Fibroblast of villous mesenchyme (primary cell): ENCODE measurements at regions not wholly inside any gene's neighbourhood (a gene's known extent, or its start where the extent isn't known, plus 50 kb on each side); places are given as distances from the start of the nearest gene placed in this dataset.

Experiments used
- DNase-seq: peaks from one replicate; pipeline ENCODE4 v3.0.0-alpha.2; 2010; ENCODE audit warnings: low read depth
- H3K4me3 ChIP-seq: 2 replicates; pipeline ENCODE4 v1.5.1; 2011; ENCODE audit warnings: low read depth, mild to moderate bottlenecking, low read length
- TF ChIP-seq, protein P1 (sequence below): IDR thresholded peaks from 2 replicates; pipeline ENCODE4 v1.5.1; 2012; ENCODE audit warnings: low read depth, mild to moderate bottlenecking, low read length; ENCODE audit not compliant: insufficient read depth

DNA sequence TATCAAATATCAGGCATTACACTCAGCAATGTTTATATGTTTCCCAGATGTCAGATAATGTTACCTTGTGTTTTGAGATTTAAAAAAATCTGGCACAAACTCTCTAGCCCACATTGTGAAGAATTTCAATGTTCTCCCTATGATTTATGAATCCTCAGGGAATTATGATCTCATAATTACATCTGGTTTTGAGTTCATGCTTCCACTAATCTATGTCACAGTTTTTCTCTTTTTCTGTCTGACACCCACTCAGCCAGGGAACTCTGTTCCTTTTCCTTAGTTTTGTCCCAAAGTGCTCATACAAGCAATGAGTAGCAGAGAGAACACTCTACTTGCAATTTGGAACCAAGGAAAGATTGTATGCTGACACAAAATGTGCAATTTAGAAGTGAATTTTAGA, 212.1 kb upstream of the POF1B start:
- no peak overlapping the region for H3K4me3 ChIP-seq
- DNase-seq = no peak
- TF ChIP-seq, protein P1, sequence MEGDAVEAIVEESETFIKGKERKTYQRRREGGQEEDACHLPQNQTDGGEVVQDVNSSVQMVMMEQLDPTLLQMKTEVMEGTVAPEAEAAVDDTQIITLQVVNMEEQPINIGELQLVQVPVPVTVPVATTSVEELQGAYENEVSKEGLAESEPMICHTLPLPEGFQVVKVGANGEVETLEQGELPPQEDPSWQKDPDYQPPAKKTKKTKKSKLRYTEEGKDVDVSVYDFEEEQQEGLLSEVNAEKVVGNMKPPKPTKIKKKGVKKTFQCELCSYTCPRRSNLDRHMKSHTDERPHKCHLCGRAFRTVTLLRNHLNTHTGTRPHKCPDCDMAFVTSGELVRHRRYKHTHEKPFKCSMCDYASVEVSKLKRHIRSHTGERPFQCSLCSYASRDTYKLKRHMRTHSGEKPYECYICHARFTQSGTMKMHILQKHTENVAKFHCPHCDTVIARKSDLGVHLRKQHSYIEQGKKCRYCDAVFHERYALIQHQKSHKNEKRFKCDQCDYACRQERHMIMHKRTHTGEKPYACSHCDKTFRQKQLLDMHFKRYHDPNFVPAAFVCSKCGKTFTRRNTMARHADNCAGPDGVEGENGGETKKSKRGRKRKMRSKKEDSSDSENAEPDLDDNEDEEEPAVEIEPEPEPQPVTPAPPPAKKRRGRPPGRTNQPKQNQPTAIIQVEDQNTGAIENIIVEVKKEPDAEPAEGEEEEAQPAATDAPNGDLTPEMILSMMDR = no peak

DNA sequence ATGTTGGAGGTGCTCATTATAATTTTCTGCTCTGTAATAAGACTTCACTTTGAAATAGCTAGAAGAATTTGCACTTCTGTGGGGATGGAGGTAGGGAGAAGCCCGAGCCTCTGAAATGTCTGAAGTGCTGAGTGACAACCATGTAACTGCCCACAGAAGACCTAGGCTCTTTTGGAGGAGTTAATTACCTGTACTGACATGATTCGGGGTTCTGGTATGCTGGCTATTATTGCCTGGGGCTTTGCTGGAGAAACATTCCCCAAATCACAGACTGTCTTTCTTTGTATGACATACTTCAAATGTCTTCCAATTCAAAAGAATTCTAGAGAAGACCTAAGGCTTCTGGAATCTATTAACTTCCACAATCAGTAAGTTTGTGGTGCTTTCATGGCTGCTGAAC, 211.2 kb upstream of the POF1B start:
- TF ChIP-seq, protein P1 = no peak
- H3K4me3 ChIP-seq = no peak overlapping the region

DNA sequence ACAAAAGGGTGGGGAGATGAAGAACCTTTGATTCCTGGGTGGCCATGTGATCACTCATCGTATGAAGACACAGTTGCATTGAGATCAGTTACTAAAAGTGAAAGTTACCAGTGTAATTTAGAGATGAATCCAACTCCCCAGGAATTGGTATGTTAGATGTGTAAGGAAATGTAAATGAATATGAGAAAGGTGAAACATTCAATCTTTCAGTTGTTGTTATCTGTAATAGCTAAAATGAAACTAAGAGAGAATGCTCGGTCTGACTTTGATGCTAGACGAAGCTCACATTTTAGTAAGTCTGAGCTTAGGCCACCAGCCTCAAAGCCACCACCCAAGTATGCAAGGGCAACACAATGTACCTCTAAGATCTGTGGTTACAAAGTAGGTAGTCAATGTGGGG, 194.3 kb upstream of the POF1B start:
- H3K4me3 ChIP-seq = no peak overlapping the region
- no peak for DNase-seq

More for the DNA sequence above, 211.2 kb upstream of the POF1B start:
- DNase-seq = no peak

DNA sequence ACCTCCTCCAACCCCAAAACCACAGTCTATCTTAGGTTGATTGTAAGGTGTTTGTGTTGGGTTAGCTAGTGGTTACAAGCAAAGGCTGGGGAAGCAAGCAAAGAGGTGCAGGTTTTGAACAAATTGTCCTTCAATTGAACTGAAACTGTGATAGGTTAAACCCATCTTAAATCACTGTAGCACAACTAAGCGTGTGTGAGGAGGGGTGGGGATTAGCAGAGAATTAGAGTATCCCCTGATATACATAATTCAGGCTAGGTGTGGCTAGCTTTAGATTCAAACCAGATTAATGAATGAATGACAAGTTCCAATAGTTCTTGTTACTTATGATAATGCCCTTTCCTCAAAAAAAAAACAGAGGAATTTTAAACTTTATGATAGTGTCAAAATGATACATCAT, 191.0 kb upstream of the POF1B start:
- DNase-seq = no peak
- TF ChIP-seq, protein P1 = no peak

More for the DNA sequence above, 194.3 kb upstream of the POF1B start:
- TF ChIP-seq, protein P1 = no peak

DNA sequence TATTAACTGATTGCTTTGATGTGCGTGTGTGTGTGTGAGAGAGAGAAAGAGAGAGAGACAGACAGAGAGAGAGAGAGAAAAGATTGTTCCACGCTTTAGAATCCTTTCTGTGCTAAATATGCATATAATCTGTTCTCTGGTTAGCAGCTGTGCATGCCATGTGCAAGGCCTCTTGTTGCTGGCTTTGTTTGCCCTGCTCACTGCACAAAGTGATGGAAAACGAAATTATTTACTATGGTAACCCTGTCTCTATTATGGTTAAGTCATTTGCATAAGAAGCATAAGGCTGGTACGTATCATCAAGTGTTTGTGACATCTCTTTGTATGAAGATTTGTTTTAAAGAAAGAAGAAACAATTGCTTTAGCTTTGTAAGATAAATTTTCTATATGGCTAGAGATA, 190.2 kb upstream of the POF1B start:
- no peak for DNase-seq
- no peak overlapping the region for H3K4me3 ChIP-seq
- TF ChIP-seq, protein P1 = no peak

More for the DNA sequence above, 191.0 kb upstream of the POF1B start:
- H3K4me3 ChIP-seq = no peak overlapping the region

GRCh38 chrX:85569096-85569495, 189.6 kb upstream of the POF1B start:
- H3K4me3 ChIP-seq = no peak overlapping the region
- DNase-seq = no peak
- TF ChIP-seq, protein P1 = no peak

- DNase-seq = no peak
- no peak overlapping the region for H3K4me3 ChIP-seq
- TF ChIP-seq, protein P1 = no peak
Observed at GRCh38 chrX:85561231-85561630, 181.8 kb upstream of the POF1B start.
